ENCODE measurements at regions not wholly inside any gene's neighbourhood (a gene's known extent, or its start where the extent isn't known, plus 50 kb on each side); places are given as distances from the start of the nearest gene placed in this dataset.

DNA sequence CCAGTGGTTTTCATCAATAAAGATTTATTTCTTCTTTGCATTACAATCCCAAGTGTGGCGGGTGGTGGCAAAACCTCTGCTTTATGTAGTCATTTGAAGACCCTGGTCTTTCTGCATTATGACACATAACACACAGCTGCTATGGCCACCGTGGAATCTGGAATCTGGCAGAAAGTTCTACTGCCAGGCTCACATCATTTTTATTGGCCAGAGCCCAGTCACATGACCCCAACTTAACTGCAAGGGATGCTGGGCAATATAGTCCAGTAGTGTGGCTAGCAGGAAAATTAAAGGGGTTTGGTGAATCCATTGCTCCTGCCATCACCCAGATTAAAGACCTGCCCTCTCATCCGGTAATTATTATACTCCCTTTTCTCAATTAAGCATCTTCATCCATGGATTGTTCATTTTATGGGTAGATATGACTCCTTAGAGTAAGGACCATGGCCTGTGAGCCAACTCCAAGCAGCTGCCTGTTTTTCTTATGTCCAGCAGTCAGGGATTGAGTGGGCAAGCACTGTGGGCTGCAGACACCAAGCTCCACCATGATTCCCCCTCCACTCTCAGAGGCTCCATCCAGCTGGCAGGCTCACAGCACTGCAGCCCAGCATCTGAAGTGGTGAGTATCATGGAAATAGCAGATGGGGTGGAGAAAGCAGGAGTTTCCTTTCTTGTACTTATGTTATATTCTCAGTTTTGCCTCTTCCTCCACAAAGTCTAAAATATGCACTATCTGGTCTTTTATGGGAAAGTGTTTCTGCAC is 1030.7 kb downstream of the AACS start:
- DNase-seq (ENCODE audit: low spot score), result peak; percentile 4

DNA sequence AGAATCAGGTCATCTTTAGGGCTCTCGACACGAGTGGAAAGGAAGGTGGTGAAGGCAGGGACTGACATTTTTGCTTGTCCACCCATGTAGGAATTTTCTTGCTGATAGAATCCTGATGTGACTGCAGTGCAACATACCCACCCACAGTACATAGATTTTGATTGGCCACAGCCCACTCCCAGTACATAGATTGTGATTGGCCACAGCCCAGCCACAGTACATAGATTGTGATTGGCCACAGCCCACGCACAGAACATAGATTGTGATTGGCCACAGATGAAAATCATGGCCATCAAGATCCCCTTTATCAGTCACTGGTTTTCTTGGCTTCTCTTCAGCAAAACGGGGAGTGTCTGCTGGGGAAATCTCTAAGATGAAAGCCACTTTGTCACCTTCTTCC is 1041.5 kb downstream of the AACS start:
- DNase-seq (ENCODE audit: low spot score), result no peak

DNA sequence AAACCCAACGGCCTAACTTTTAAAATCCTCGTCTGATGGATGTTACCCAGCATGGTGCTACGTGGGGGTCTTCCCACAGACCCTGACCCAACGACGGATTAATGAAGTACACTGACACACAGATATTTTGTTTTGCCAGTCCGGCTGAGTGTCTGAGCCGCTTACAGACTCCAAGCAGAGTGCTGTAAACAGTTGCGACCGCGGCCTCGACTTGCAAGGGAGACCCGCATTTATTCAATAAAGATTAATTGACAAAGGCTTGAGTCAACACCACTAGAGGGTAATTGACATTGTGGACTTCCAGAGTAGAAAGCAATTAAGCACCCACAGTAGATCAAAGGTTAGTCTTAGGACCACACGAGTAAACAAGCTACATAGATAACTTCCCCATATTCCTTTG is 1042.4 kb downstream of the AACS start:
- no peak for DNase-seq (ENCODE audit: low spot score)

DNA sequence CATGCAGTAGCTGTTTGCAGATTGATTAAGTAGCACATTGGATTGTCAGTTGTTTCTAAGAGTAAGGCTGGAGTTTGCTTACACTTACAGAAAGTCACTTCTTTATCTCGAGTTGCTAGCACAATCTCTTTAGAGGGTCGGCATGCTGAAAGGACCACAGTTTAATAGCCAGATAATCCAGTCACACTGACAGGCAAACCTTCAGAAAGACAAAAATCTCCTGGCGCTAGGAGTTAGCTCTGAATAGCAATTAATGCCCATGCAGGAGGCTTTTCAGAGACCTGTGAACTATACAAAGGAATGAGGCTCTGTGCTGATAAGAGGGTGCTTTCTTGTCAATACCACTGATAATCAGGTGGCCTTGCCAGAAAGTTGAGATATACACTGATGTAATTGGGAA is 1043.0 kb downstream of the AACS start:
- no peak for DNase-seq (ENCODE audit: low spot score)

DNA sequence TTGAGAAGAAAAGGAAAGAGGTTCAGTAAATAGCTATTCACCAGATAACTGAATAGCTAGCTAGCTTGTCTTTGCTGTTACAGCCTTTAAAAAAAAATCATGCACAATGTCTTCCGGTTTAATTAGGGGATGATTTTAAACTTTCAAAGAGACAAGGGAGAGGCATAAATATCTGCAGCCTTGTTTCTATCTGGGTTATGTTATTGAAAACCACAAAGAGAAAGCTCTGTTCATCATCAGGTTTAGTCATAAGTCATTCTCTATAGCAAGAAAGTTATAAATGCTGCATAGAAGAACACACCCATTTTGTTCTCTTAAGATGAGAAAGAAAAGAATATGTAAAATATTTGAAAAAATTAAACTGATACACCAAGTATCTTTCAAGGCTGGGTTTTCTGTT is 1046.9 kb downstream of the AACS start:
- DNase-seq (ENCODE audit: low spot score), result no peak

DNA sequence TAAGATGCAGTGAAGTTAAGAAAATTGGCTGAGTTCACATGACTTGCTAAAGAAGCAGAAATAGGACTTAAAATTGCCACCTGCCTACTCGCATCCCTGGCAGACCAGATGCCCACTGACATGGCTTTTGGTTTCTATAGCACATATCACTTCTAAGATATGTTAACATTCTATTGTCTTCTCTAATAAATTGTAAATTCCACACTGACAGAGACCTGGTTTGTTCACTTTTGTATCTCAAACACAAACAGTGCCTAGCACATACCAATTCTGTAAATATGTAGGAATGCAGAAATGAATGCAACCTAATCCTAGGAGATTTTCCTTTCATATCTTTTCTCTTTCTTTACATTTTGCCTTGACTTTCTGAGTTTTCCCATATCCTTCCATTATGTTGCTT is 1047.6 kb downstream of the AACS start:
- no peak for DNase-seq (ENCODE audit: low spot score)

DNA sequence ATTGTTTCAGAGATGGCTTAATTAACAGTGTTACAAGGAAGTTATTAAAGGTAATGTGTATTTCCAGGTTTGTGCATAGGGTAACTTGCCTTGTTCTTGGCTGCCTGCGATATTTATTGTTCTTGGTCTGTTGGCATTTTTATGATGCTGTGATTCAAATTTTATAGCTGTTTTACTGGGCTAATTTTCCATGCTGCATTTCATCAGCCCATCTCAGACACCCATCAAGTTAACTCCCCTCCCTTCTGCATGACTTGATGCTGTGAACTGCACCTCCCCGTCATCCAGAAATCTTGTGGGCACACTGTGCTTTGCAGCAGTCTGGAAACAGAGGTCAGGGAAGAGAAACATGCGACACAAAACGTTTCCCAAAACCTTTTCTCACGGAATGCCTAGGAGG is 1049.2 kb downstream of the AACS start:
- DNase-seq (ENCODE audit: low spot score), result no peak

DNA sequence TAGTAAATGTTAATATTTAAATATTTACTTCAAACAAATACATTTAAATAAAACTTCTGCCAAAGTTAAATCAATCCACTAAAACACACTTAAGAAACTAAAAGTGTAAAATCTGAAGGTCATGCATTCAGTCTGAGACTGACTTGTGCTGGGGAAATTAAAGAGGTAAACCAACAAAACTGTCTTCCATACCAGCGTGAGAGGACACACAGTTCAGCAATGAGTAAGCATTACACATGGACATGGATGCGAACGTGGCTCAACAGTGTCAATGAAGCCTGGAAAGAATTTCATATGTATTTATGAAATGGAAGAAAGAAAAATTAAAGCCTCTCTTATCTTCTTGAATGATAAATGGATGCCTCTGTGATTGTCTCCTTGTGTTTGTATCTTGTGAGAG is 1052.3 kb downstream of the AACS start:
- no peak for DNase-seq (ENCODE audit: low spot score)

DNA sequence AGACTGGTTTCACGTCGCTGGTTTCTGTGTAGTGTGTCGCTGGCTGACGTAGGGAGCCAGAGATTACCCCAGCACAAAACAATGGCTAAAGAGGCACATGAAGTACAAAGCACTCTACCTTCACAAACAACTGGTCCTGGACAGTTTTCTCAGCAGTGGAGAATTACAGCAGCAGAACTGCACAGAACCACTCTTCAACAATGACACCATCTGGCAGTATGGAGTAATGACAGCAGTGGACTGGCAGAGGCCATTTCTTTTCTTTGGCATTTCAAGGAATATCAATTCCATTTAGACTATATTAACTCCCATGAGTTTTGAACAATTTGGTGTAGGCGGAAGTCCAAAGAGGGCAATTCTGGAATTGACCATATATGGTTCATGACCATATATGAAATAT is 1074.1 kb downstream of the AACS start:
- DNase-seq (ENCODE audit: low spot score), result peak; percentile 3

DNA sequence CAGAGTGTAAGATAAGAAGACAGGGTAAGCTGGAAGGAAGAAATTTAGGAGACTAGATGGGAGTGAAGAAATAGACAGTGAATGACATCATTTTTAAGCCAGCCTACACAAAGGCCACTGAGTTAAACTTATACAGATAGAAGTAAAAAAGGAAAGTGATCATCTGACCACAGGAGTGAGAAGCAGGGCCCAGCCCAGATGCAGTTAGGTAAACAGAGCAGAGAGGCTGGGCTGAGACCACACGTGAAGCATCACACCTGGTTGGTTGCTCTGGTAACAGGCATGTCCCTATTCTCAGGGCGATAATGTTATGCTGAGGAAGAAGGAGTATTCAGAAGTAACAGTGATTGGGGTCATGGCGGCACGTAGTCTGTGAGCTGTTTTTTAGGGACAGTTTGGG is 1079.4 kb downstream of the AACS start:
- no peak for DNase-seq (ENCODE audit: low spot score)

DNA sequence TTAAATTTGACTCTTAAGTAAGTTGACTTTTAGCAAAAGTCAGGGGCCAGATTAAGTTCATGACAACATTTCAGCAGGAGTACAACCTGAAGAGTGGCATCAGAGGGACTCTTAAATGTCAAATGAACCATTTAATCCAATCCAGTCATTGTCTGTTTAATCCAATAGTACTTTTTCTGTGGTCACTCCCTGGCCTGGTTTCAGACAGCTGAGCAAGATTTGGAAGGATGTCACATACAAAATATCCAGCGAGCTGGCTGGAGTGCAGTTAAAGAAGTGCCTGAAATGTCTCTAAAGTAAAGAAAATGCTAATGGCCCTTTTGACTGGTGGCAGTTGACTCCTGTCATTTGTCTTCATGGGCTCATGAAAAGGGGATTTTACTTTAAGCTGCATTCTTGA is 1082.1 kb downstream of the AACS start:
- no peak for DNase-seq (ENCODE audit: low spot score)

DNA sequence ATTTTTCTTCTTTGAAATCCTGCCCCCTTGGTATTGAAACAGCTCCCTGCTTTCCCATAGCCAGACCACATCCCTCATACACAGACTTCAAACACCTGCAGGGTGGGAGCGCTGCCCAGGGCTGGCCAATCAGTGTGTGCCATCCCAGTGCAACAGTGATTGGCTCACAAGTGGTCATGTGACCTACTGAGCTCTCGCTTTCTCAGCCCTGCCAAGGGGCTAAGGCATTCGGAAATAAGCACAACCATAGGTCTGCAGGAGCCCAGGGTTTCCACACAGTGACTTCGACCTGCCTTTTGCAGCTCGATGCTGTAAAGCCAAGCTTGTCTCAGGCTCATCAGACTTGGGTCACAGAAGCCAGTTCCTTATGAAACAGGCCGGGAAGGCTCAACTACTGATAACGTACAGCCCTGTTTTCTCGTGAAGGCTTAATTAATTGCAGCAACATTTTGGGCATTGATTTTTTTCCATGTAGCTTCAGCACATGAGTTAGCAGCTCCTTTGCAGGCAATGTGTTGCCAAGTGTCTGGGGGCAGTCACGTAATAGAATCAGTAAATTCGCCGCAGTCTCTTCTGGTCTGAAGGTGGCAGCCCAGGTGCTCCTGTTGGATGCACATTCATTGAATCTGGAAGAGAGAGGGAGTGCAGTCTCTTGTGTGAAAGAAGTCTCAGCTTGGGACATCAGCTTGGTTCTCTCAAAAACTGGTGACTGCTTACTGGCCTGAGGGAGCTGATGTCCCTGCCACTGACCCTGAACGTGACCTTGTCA is 1091.8 kb downstream of the AACS start:
- DNase-seq (ENCODE audit: low spot score), result peak; percentile 1

DNA sequence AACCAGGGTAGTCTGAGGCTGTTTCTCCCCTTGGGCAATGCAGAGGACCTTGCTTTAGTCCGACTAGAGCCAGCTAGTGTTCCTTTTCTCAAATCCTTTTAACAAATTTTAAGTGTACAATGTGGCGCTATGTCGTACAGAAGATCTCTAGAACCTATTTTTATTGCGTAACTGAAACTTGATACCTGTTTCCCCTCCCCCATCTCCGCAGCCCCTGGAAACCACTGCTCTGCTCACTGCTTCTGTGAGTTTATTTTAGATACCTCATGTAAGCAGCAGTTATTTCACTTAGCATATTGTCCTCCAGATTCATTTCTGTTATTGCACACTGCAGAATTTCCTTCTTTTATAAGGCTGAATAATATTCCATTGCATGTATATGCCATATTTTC is 1092.3 kb downstream of the AACS start:
- no peak for DNase-seq (ENCODE audit: low spot score)

DNA sequence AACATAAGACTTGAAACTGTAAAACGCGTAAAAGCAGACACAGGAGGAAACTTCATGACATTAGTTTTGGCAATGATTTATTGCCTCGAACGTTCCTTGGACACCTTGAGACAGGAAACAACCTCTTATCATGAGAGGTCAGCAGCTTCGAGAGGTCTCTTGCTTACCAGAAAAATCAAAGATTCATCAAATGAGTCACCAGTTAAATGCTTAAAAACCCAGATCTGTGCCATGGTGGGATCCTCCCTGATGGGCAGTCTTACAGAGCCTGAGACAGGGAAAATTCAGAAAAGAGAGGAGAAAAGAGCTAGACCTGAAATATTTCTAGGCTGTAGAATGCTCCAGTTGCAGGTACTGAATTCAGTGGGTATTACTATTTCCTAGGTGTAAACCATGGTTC is 1093.9 kb downstream of the AACS start:
- DNase-seq (ENCODE audit: low spot score), result no peak

DNA sequence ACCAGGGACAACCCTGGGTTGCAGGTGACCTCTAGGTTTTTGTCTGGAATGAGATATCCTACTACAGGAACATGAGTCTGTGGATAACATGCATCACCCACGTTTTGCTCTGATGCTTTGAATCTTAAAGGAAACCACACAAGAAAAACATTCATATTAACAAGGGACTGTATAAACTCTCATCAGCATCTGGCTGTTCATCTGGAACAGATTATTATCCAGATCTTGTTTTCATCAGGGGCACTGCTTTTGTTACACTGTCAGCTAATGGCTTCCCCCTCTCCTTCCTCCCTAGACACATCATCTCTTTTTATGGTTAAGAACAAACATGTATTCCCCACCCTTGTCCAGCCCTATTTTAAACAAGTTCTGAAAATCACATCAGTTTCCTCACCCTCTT is 1095.7 kb downstream of the AACS start:
- DNase-seq (ENCODE audit: low spot score), result no peak

DNA sequence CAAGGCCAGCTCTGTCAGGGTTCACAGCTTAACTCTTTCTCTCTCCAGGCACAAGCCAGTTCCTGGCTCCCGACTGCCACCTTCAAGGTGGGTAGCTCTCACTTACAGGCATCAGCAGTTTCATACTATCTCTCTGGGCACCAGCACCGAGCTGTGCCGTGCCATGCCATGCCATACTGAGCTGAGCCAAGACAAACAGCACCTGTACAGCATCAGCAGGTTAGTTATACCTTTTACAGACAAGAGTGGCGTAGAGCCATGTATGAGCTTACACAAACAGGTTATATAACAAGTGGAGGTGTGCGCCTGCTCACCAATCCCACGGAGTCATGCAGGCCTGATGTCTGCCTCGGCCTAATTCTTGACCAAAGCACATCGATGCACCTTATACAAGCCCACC is 1098.7 kb downstream of the AACS start:
- no peak for DNase-seq (ENCODE audit: low spot score)

DNA sequence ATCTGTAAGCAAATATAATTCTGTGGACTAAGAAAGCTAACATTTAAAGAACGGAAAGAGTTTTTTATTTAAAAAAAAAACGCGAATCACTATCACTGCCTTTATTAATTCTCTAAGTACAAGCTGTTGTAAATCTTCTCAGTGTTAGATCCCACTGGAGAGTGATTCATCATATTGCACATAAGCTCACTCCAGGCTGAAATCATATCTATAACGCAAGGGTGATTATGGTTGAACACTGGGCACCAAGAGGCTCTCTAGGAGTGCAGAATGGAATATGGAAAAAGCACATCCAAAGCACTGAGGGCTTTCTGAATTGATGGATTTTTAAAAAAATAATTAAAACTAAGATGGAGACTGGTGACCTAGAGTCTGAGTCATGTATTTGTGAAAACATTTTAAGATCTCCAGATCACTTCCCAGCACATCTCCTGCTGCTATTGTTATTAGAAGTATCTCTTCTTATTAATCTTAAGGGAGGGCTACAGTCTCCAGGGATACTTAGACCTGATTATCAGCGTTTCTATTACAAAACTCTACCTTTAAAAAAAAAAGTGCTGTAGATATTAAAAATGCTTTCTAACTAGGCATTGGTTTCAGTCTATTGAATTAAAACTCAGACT is 1106.8 kb downstream of the AACS start:
- no peak for DNase-seq (ENCODE audit: low spot score)

DNA sequence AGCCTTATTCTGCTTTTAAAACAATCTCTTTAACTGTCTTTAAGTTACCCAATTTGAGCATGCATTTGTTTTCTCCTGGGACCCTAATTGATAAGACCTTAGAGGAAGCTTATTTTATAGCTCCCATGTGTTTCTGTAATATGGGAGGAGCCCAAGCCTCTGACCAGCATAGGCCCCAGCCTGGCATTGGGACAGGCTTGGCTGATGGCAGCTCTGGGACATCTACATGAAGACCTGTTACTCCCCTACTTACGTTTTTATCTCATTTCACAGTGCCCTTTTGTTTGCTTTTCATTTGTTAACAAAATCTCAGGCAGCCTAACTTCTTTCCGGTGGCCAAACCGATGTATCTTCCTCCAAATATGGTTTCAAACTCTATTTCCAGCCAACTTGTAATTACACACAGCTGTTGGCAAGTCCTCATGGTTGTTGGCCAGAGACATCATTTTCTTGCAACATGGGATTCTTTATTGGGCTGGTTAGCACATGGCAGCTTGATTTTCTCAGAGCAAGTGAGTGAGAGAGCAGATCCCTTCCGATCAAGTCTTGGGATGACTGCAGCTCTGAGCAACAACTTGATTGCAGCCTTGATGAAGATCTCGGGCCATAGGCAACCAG is 1117.5 kb downstream of the AACS start:
- DNase-seq (ENCODE audit: low spot score), result no peak

DNA sequence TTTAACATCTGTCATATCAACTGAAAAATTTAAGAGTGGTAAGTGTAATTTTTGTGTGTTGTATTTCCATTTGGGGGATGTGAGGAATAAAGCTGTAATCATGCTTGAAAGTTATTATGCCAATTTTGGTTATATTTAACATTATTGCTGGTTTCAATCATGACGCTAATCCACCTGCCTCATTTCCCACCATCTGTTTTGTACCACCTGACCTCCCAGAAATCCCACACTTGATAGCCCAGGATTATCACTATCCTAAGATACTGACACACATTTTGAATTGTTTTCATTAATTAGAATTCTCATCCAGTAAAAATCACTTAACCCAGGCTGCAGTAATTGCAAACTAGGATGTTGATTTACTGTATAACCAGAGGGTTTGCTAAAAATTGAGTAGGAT is 1119.8 kb downstream of the AACS start:
- no peak for DNase-seq (ENCODE audit: low spot score)

DNA sequence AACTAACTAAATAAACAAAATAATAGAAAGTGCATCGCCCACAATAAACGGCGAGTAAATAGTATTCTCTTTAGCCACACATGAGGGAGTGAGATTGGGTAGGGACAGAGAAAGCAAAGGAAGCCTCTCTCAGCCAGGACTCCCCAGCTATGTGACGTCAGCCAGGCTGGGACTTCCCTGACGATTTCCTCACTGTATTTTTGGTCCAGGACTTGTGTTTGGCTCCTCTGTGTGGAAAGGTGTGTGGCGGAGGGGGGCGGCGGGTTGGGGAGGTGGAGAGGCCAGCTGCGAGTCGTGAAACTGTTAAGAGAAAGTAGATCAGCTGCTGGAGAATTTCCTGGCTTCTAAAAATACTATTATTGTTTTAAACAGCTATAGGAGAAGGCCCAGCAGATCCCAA is 1124.6 kb downstream of the AACS start:
- no peak for DNase-seq (ENCODE audit: low spot score)

DNA sequence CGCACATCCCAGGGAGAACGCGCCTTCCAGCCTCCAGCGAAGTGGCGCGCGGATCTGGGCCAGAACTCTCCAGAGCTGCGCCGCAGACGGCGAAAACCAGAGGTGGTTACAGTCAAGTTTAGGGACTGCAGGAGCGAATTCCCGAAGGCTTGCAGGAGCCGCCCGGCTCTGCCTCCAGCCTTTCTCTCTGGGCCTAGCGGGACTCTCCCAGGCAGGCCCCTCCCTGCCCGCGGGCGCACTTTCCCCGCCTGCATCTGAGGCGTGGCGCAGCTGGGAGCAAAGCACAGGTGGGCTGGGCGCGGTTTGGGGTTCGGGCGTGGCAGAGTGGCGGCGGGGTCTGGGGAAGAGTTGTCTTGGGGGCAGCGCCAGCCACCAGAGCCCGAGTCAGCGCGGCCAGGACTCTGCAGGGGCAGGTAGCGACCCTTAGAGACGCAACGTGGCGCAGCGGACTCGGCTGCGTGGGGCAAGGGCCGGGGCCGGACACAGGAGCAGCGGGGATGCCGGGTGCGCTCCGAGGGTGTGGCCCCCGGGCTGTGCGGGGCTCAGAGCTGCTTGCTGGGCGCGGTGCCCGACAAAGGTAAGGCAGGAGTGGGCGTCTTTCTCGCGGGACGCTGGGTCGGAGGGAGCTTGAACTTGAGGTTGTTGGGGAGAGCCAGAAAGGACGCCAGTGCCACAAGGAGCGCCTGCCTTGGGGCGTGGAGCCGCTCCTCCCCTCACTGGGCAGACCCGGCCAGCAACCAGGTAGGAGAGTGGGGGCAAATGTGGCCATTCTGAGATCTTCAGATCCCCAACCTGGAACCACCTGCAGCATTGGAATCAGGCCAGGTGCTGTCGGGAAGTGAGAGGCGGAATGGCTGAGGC is 1126.0 kb downstream of the AACS start:
- DNase-seq (ENCODE audit: low spot score), result no peak

DNA sequence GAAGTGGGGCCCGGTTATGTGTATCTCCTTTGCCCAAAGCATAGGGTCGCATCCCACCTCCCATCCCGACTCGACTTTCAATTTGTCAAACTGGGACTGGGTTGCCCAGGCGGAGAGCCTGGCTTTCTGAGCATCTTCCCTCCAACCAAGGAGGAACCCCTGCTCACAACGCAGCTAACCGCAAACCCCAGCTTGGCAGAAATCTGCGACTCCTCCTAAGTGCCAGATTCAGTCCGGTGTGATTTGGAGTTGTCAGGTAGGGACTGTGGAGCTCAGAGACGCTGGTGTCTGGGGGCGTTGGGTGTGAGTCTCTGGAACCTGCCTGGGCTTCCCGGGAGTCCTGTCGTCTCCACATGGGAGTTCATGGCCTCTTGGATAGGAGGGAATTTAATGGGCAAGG is 1126.7 kb downstream of the AACS start:
- no peak for DNase-seq (ENCODE audit: low spot score)

Data from NAMALWA (cell line).